HPDE6-E6E7 (cell line): ENCODE measurements at regions not wholly inside any gene's neighbourhood (a gene's known extent, or its start where the extent isn't known, plus 50 kb on each side); places are given as distances from the start of the nearest gene placed in this dataset.
"Not testable (repeated sequence)": the region's sequence is repeated elsewhere in the genome, so short reads cannot be mapped to it uniquely, and the experiment has no call there.

Source experiments
- DNase-seq: peaks from one replicate; pipeline ENCODE4 v3.0.0; 2011; ENCODE audit warnings: missing footprints; ENCODE audit errors: extremely low spot score

DNA sequence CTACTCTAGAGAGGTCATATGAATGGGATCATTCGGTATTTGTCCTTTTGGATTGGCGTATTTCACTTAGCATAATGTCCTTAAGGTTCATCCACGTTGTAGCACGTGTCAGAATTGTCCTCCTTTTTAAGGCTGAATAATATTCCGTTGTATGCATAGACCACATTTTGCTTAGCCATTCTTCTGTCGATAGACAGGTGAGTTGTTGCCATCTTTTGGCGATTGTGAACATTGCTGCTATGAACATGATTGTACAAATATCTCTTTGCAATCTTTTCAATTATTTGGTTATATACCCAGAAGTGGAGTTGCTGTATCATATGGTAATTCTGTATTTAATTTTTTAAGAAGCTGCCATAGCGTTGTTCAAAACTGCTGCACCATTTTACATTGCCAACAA, 52.4 kb upstream of the GOLGA8J start:
- no peak for DNase-seq

DNA sequence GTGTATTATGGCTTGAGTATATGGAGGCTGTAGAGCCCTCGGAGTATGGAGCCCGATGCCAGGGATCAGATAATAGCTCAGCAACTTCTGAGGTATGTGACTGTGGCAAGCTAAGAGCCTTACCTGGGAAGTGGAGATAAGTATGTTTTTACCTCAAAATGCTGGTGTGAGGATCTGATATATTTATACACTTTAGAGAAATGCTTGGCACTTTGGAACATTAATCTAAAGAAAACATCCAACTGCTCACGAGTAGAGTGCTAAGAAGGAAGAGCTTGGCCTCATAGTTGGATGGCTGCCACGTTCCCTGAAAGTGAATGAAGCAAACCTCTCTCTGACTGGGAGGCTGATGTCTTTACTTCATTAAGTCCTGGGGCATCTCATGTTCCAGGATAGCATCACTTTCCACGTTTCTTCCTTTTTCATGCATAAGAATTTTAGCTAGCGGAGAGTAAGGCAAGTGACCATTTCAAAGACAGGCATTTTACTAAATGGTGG, 58.9 kb upstream of the GOLGA8J start:
- DNase-seq = no peak

GRCh38 chr15:30010746-30011145, 72.0 kb upstream of the GOLGA8J start:
- no peak for DNase-seq

GRCh38 chr15:30008156-30008555, 74.6 kb upstream of the GOLGA8J start:
- no peak for DNase-seq

DNA sequence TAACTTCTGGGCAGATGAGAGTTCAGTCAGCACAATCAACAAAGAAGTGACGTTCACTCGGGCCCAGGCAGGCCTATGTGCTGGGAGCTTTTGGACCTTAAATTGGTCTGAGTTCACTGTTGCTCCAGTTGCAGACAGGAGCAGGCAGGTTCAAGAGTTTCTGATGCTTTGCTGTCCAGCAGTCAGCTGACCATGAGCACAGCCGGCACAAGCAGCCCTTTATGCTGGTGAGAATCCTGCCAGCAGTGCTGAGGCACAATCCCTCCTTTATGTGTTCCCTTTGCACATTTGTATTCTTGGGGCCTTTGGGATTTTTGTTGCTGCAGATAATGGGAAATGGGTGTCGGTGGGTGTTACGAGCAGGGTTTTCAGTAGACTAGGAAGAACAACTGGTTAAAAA, 81.2 kb upstream of the GOLGA8J start:
- DNase-seq = no peak

DNA sequence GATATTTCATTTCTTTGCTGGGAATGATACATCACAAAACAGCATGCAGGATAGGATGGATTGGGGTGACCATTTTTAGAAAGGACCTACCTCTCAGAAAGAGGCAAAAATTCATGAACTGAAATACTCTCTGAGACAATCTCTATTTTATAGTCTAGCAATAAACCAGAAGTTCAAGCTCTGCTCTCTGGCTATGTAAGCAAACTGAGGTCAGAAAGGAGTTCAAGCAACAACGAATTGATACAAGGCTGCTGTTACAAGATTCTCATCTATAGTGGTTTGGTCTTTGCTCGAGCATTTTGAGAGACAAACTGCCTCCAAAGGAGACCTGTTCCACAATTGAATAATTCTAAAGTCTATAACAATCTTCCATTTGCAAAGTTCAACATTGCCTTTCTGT, 84.7 kb upstream of the GOLGA8J start:
- DNase-seq = no peak

DNA sequence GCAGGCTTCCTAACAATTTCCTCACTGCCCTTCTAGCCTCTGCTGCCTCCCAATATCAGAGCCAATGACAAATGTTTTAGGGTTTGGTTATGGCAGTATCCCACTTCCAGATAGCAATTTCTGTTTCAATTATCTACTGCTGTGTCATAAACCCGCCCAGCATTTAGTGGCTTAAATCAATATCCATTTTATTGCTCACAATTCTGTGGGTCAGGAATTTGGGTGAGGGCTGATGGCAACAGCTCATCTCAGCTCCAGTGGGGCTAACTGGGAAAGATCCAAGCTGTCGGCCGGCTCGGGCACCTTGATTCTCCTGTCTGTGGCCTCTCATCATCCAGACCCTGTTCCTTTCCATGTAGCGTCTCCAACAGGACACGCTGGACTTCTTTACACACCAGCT, 85.3 kb upstream of the GOLGA8J start:
- DNase-seq = no peak

DNA sequence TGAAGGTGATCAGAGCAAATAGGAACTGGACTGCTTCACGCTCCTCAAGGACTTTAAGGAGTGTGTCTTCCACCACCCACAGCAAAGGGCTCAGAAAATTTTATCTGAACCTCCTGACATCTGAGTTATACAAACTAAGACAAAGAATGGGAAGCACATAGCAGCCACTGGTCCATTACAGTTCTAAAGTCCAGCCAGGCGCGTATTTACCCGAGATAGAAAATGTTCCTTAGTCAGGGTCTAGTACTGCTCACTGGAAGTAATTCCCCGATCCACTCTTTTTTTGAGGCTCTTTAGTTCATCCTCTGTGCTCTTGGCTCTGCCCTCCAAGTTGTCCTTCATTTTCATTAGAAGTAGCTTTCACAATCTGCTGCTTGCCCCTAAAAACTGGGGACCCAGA, 88.5 kb upstream of the GOLGA8J start:
- DNase-seq = no peak

DNA sequence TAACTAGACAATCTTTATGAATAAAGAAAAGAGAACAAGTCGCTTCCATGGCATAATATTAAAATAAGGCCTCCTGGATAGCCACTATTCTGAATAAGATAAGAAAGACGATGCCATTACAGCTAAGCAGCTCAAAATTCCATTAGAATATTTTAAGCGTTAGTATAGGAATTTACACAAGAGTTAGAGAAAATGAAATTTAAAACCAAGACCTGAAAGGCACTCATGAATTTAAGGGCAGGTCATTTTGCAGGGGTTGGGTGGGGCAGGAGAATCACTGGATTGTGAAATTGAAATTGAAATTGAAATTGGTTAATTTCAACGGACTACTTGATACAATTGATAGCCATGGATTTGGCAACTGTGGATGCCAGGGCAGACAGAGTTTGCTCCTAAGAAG, 91.8 kb upstream of the GOLGA8J start:
- DNase-seq = no peak

DNA sequence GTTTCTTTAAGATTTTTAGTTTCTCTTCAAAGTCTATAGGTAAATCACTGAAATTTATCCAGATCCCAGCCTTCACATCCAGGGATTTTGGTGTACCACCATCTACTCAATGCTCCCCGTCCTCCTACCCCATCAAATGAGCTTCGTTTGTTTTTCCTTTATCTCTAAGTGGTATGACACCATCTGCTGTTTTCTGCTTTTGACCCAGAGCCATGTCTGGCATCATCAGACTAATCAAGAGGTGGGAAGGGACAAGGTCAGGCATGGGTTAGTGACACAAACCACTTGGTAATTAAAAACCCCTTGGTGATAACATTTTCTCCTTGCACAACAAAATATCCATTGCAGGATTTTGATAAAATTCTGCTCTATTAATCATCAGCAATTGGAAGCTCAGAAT, 92.7 kb upstream of the GOLGA8J start:
- DNase-seq = no peak

- no peak for DNase-seq
Observed at GRCh38 chr15:29988701-29989100, 94.1 kb upstream of the GOLGA8J start.

DNA sequence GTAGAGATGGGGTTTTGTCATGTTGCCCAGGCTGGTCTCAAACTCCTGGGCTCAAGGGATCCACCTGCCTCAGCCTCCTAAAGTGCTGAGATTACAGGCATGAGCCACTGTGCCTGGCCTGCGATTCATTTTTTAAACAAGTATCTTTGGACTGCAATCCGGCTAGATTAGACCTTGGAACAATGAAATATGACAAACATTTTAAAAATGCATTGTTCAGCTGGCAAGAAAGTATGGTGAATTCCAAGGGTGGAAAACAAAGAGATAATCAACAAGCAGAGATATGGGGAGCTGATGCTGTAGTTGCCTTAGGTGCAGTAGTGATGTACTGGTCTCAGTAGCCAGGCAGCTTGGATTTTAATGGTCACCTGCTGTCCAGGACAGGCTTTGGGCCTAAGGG, 95.8 kb upstream of the GOLGA8J start:
- no peak for DNase-seq

DNA sequence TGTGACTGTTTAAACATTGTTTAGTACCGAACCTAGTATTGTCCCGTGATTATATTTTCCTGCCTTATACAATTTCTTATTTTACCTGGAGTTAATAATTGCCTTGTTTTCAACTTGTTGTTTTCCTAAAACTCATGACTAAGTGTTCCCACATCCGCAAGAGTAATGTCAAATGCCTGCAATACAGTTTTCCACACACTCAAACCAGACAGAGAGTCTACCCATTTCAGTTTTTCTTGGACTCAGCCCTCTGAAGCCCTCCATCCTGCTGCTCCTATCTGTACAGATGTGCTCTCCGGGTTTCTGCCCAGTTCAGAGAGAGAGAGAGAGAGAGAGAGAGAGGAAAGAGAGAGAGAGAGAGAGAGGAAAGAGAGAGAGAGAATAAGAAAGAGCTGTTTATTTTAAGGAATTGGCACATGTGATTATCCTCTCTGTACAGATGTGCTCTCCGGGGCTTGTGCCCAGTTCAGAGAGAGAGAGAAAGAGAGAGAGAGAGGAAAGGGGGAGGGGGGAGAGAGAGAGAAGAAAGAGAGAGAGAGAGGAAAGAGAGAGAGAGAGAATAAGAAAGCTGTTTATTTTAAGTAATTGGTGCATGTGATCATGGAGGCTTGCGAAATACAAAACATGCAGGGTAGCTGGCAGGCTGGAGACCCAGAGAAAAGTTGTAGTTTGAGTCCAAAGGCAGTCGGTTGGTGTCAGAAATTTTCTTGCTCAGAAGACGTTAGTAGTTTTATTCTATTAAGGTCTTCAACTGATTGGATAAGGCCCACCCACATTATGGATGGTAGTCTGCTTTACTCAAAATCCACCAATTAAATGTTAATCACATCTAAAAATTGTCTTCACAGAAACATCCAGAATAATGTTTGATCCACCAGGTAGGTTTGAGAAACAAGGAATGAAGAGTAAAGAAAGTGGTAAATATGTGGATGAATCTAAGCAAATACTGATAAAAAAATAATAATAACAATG, 104.1 kb upstream of the GOLGA8J start:
- DNase-seq = no peak

DNA sequence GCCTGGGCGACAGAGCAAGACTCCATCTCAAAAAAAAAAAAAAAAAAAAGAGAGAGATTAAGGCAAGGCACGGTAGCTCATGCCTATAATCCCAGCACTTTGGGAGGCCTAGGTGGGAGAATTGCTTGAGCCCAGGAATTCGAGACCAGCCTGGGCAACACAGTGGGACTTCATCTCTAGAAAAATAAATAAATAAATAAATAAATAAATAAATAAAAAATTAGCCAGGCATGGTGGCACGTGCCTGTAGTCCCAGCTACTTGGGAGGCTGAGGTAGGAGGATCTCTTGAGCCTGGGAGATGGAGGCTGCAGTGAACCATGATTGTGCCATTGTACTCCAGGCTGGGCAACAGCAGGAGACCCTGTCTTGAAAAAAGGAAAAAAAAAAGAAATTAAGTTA, 108.7 kb upstream of the GOLGA8J start:
- DNase-seq = not testable (repeated sequence)

DNA sequence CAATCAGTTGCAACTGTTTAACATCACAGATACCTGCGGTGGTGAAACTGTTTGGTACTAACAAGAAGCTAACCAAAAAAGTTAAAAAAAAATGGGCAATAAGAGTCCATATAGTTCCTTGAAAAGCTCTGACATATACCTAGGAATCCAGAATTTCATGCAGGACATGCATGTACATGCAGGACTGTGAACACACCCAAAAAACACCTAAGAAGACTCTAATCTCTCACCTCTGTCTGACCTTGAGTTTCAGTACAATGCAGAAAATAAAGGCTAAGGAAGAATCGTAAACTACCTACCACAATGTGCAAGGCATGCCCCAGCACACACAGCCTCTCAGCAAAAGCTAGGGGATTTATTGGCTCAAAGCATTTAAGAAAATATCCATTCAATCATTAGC, 110.7 kb upstream of the GOLGA8J start:
- DNase-seq = no peak

GRCh38 chr15:29970402-29970695, 112.4 kb upstream of the GOLGA8J start:
- no peak for DNase-seq

- DNase-seq = no peak
Observed at GRCh38 chr15:29969562-29970401, 113.0 kb upstream of the GOLGA8J start.

GRCh38 chr15:29968895-29969561, 113.7 kb upstream of the GOLGA8J start:
- DNase-seq = peak; percentile 20

GRCh38 chr15:29968099-29968894, 114.5 kb upstream of the GOLGA8J start:
- DNase-seq = peak; percentile 14

- no peak for DNase-seq
Observed at GRCh38 chr15:29962407-29962806, 120.3 kb upstream of the GOLGA8J start.

DNA sequence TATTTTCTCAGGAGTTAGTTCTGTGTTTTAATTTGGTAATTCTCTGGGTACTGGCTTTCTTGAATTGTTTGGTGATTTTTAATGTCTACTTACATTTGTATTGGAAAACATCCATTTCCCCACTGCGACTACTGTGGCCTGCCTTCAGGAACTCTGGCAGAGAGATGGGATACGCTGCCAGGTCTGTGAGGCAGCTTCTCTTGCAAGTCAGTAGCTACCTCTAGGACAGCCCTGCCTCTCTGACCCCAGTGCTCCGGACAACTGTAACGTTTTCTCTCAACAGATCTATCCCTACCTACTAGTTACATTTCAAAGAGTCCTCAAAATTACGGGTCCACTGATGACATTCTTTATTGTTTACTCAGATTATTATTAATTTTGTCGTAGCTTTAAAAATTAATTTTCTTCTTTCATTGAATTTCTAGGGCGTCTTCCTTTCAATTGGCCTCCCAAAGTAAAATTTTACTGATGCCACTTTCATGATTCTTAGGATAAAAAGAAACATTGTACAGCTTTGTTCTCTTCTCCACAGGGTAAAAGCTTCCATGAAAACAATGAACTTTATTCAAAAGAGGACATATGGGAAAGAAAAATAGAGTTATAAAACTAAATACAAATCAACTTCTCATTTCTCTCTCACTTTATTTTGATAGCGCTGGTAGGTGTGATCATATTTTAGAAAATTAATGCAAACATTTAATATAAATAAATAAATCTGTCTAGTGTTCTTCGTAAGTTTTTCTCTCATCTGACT, 123.2 kb upstream of the GOLGA8J start:
- no peak for DNase-seq
